ENCODE measurements at regions not wholly inside any gene's neighbourhood (a gene's known extent, or its start where the extent isn't known, plus 50 kb on each side); places are given as distances from the start of the nearest gene placed in this dataset.

DNA sequence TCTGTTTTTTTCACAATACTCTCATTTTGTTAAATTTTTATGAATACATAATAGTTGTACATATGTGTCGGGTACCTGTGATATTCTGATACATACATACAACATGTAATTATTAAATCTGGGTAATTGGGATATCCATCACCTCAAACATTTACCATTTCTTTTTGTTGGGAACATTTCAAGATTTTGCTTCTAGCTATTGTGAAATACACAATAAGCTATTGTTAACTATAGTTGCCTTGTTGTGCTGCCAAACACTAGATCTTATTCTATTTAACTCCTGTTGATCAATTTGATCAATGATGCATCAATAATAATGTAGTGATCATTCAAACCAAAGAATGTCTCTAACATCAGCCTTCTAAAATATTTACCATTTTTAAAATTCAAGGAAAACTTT lies 234.6 kb upstream of the NR5A2 start:
- TF ChIP-seq, protein P1, sequence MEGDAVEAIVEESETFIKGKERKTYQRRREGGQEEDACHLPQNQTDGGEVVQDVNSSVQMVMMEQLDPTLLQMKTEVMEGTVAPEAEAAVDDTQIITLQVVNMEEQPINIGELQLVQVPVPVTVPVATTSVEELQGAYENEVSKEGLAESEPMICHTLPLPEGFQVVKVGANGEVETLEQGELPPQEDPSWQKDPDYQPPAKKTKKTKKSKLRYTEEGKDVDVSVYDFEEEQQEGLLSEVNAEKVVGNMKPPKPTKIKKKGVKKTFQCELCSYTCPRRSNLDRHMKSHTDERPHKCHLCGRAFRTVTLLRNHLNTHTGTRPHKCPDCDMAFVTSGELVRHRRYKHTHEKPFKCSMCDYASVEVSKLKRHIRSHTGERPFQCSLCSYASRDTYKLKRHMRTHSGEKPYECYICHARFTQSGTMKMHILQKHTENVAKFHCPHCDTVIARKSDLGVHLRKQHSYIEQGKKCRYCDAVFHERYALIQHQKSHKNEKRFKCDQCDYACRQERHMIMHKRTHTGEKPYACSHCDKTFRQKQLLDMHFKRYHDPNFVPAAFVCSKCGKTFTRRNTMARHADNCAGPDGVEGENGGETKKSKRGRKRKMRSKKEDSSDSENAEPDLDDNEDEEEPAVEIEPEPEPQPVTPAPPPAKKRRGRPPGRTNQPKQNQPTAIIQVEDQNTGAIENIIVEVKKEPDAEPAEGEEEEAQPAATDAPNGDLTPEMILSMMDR (IDR thresholded peaks at IDR 0.05; ENCODE audit: low read depth, low read length), result no peak
- no peak for TF ChIP-seq EZH2phosphoT487 (IDR thresholded peaks at IDR 0.05; ENCODE audit: low read depth)

Measured in OCI-LY3 (cell line).